ENCODE measurements at regions not wholly inside any gene's neighbourhood (a gene's known extent, or its start where the extent isn't known, plus 50 kb on each side); places are given as distances from the start of the nearest gene placed in this dataset.

- no peak for ATAC-seq
- TF ChIP-seq TOX (CRISPR knock-in tag; IDR thresholded peaks at IDR 0.05; ENCODE audit: borderline replicate concordance) (no peak), ZNF8 (CRISPR knock-in tag; IDR thresholded peaks at IDR 0.05) (no peak), ZFP30 (CRISPR knock-in tag; IDR thresholded peaks at IDR 0.05) (no peak), ISL1 (CRISPR knock-in tag; IDR thresholded peaks at IDR 0.05) (no peak), SNAI2 (CRISPR knock-in tag; IDR thresholded peaks at IDR 0.05) (no peak), GLIS3 (CRISPR knock-in tag; IDR thresholded peaks at IDR 0.05) (no peak)
- TF ChIP-seq, protein P1, sequence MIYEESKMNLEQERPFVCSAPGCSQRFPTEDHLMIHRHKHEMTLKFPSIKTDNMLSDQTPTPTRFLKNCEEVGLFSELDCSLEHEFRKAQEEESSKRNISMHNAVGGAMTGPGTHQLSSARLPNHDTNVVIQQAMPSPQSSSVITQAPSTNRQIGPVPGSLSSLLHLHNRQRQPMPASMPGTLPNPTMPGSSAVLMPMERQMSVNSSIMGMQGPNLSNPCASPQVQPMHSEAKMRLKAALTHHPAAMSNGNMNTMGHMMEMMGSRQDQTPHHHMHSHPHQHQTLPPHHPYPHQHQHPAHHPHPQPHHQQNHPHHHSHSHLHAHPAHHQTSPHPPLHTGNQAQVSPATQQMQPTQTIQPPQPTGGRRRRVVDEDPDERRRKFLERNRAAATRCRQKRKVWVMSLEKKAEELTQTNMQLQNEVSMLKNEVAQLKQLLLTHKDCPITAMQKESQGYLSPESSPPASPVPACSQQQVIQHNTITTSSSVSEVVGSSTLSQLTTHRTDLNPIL (CRISPR knock-in tag; IDR thresholded peaks at IDR 0.05; ENCODE audit: low read depth) = no peak
Observed at GRCh38 chr20:60822699-60823607, 429.1 kb upstream of the CDH4 start.

DNA sequence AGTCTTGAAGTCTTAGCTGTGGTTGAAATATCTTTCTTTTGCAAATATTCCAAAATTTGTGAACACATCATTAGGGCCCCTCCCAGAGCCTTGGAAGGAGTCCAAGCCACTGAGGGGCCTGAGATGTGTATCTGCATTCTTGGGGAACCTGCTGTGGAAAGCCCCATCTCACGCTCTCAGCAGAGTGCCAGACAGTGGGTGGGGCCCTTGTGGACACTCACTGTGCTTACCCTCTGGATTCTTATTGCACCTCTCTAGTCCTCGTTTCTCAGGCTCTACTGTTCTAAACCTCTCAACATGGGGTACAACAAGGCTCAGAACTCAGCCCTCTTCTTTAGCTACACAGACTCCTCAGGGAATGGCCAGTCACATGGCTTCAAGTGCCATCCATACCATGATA lies 416.2 kb upstream of the CDH4 start:
- TF ChIP-seq TCF4 (CRISPR knock-in tag; IDR thresholded peaks at IDR 0.05; ENCODE audit: borderline replicate concordance) (no peak), POU6F1 (CRISPR knock-in tag; IDR thresholded peaks at IDR 0.05; ENCODE audit: borderline replicate concordance, low read depth) (no peak), ISL1 (CRISPR knock-in tag; IDR thresholded peaks at IDR 0.05) (no peak), ZNF70 (CRISPR knock-in tag; IDR thresholded peaks at IDR 0.05) (no peak), PPARA (CRISPR knock-in tag; IDR thresholded peaks at IDR 0.05; ENCODE audit: borderline replicate concordance) (no peak), ZNF565 (CRISPR knock-in tag; conservative IDR thresholded peaks at IDR 0.05; ENCODE audit: low read depth) (no peak), CSDC2 (CRISPR knock-in tag; IDR thresholded peaks at IDR 0.05) (no peak), SNAI2 (CRISPR knock-in tag; IDR thresholded peaks at IDR 0.05) (no peak), GLIS3 (CRISPR knock-in tag; IDR thresholded peaks at IDR 0.05) (no peak), TOX (CRISPR knock-in tag; IDR thresholded peaks at IDR 0.05; ENCODE audit: borderline replicate concordance) (no peak), ARNTL (CRISPR knock-in tag; IDR thresholded peaks at IDR 0.05; ENCODE audit: borderline replicate concordance, low read depth) (no peak)
- no peak for ATAC-seq

GRCh38 chr20:60837173-60837770 lies 414.8 kb upstream of the CDH4 start:
- no peak for TF ChIP-seq TOX (CRISPR knock-in tag; IDR thresholded peaks at IDR 0.05; ENCODE audit: borderline replicate concordance)
- TF ChIP-seq, protein P2, sequence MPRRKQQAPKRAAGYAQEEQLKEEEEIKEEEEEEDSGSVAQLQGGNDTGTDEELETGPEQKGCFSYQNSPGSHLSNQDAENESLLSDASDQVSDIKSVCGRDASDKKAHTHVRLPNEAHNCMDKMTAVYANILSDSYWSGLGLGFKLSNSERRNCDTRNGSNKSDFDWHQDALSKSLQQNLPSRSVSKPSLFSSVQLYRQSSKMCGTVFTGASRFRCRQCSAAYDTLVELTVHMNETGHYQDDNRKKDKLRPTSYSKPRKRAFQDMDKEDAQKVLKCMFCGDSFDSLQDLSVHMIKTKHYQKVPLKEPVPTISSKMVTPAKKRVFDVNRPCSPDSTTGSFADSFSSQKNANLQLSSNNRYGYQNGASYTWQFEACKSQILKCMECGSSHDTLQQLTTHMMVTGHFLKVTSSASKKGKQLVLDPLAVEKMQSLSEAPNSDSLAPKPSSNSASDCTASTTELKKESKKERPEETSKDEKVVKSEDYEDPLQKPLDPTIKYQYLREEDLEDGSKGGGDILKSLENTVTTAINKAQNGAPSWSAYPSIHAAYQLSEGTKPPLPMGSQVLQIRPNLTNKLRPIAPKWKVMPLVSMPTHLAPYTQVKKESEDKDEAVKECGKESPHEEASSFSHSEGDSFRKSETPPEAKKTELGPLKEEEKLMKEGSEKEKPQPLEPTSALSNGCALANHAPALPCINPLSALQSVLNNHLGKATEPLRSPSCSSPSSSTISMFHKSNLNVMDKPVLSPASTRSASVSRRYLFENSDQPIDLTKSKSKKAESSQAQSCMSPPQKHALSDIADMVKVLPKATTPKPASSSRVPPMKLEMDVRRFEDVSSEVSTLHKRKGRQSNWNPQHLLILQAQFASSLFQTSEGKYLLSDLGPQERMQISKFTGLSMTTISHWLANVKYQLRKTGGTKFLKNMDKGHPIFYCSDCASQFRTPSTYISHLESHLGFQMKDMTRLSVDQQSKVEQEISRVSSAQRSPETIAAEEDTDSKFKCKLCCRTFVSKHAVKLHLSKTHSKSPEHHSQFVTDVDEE (CRISPR knock-in tag; IDR thresholded peaks at IDR 0.05) = no peak
- no peak for ATAC-seq

GRCh38 chr20:60838297-60838696 lies 413.8 kb upstream of the CDH4 start:
- TF ChIP-seq ZNF70 (CRISPR knock-in tag; IDR thresholded peaks at IDR 0.05) (no peak), TOX (CRISPR knock-in tag; IDR thresholded peaks at IDR 0.05; ENCODE audit: borderline replicate concordance) (no peak), SNAI2 (CRISPR knock-in tag; IDR thresholded peaks at IDR 0.05) (no peak), POU6F1 (CRISPR knock-in tag; IDR thresholded peaks at IDR 0.05; ENCODE audit: borderline replicate concordance, low read depth) (no peak)
- ATAC-seq = no peak

GRCh38 chr20:60840971-60841370 lies 411.1 kb upstream of the CDH4 start:
- TF ChIP-seq ISL1 (CRISPR knock-in tag; IDR thresholded peaks at IDR 0.05) (no peak), PPARA (CRISPR knock-in tag; IDR thresholded peaks at IDR 0.05; ENCODE audit: borderline replicate concordance) (no peak)
- no peak for ATAC-seq
